ENCODE measurements at regions not wholly inside any gene's neighbourhood (a gene's known extent, or its start where the extent isn't known, plus 50 kb on each side); places are given as distances from the start of the nearest gene placed in this dataset.
"Not testable (repeated sequence)": the region's sequence is repeated elsewhere in the genome, so short reads cannot be mapped to it uniquely, and the experiment has no call there.

- no peak overlapping the region for H3K4me3 ChIP-seq (ENCODE audit: control insufficient read depth, low read depth, low read length)
- DNase-seq (ENCODE audit: low read depth): no peak
- no peak for TF ChIP-seq CTCF (IDR thresholded peaks at IDR 0.05; ENCODE audit: control insufficient read depth, insufficient read depth, low read depth, low read length, missing control alignments)
Measured at GRCh38 chr13:72637561-72637960, 89.9 kb downstream of the MZT1 start.

- TF ChIP-seq CTCF (IDR thresholded peaks at IDR 0.05; ENCODE audit: control insufficient read depth, insufficient read depth, low read depth, low read length, missing control alignments): no peak
- no peak for DNase-seq (ENCODE audit: low read depth)
- H3K4me3 ChIP-seq (ENCODE audit: control insufficient read depth, low read depth, low read length): no peak overlapping the region
Measured at GRCh38 chr13:72634859-72635258, 92.6 kb downstream of the MZT1 start.

- no peak for TF ChIP-seq CTCF (IDR thresholded peaks at IDR 0.05; ENCODE audit: control insufficient read depth, insufficient read depth, low read depth, low read length, missing control alignments)
- H3K4me3 ChIP-seq (ENCODE audit: control insufficient read depth, low read depth, low read length): no peak overlapping the region
- DNase-seq (ENCODE audit: low read depth): no peak
Measured at GRCh38 chr13:72622546-72622945, 104.9 kb downstream of the MZT1 start.

- DNase-seq (ENCODE audit: low read depth): no peak
- H3K4me3 ChIP-seq (ENCODE audit: control insufficient read depth, low read depth, low read length): no peak overlapping the region
- no peak for TF ChIP-seq CTCF (IDR thresholded peaks at IDR 0.05; ENCODE audit: control insufficient read depth, insufficient read depth, low read depth, low read length, missing control alignments)
Measured at GRCh38 chr13:72620874-72621273, 106.6 kb downstream of the MZT1 start.

- no peak overlapping the region for H3K4me3 ChIP-seq (ENCODE audit: control insufficient read depth, low read depth, low read length)
- DNase-seq (ENCODE audit: low read depth): no peak
- no peak for TF ChIP-seq CTCF (IDR thresholded peaks at IDR 0.05; ENCODE audit: control insufficient read depth, insufficient read depth, low read depth, low read length, missing control alignments)
Measured at GRCh38 chr13:72617951-72618350, 109.5 kb downstream of the MZT1 start.

- no peak for DNase-seq (ENCODE audit: low read depth)
- no peak for TF ChIP-seq CTCF (IDR thresholded peaks at IDR 0.05; ENCODE audit: control insufficient read depth, insufficient read depth, low read depth, low read length, missing control alignments)
- H3K4me3 ChIP-seq (ENCODE audit: control insufficient read depth, low read depth, low read length): no peak overlapping the region
Measured at GRCh38 chr13:72617186-72617585, 110.2 kb downstream of the MZT1 start.

- not testable (repeated sequence) for H3K4me3 ChIP-seq (ENCODE audit: control insufficient read depth, low read depth, low read length); DNase-seq (ENCODE audit: low read depth)
Measured at GRCh38 chr13:72610251-72610891, 117.1 kb downstream of the MZT1 start.

All from AG09309 (cell line).